HepG2 (cell line): ENCODE measurements at regions not wholly inside any gene's neighbourhood (a gene's known extent, or its start where the extent isn't known, plus 50 kb on each side); places are given as distances from the start of the nearest gene placed in this dataset.

Experiments
- CC2D1A ChIP-seq: sonication (generic); formaldehyde crosslinking; IDR thresholded peaks from 2 replicates; pipeline ENCODE4 v1.8.1; 2023; ENCODE audit warnings: mild to moderate bottlenecking, missing genetic modification reagents
- HIVEP1 ChIP-seq: sonication (generic); formaldehyde crosslinking; IDR thresholded peaks from 2 replicates; pipeline ENCODE4 v1.4.0; 2020; ENCODE audit warnings: mild to moderate bottlenecking, missing genetic modification reagents
- JUN ChIP-seq: sonication (generic); formaldehyde crosslinking; IDR thresholded peaks from 2 replicates; pipeline ENCODE4 v1.4.0; 2020; ENCODE audit warnings: mild to moderate bottlenecking, missing genetic modification reagents
- MTF1 ChIP-seq: sonication (generic); formaldehyde crosslinking; IDR thresholded peaks from 2 replicates; pipeline ENCODE4 v1.5.0; 2020; ENCODE audit warnings: missing genetic modification reagents
- NFYB ChIP-seq: sonication (generic); formaldehyde crosslinking; IDR thresholded peaks from 2 replicates; pipeline ENCODE4 v1.4.0; 2020; ENCODE audit warnings: missing genetic modification reagents
- TCF7 ChIP-seq: sonication (generic); IDR thresholded peaks from 2 replicates; pipeline ENCODE4 v1.6.1; 2016; ENCODE audit warnings: antibody characterized with exemption, low read depth
- TCF7L2 ChIP-seq: IDR thresholded peaks from 2 replicates; pipeline ENCODE4 v1.6.1; 2011; ENCODE audit warnings: mild to moderate bottlenecking, low read depth, low read length, moderate library complexity
- TRIM24 ChIP-seq: sonication (generic); formaldehyde crosslinking; IDR thresholded peaks from 2 replicates; pipeline ENCODE4 v1.8.0; 2022; ENCODE audit warnings: mild to moderate bottlenecking, missing genetic modification reagents
- TF ChIP-seq, protein P1 (sequence below): sonication (generic); formaldehyde crosslinking; IDR thresholded peaks from 2 replicates; pipeline ENCODE4 v1.5.0; 2020; ENCODE audit warnings: mild to moderate bottlenecking, missing genetic modification reagents, moderate library complexity
- TF ChIP-seq, protein P2 (sequence below): sonication (generic); formaldehyde crosslinking; IDR thresholded peaks from 2 replicates; pipeline ENCODE4 v1.5.0; 2020; ENCODE audit warnings: missing genetic modification reagents
- TF ChIP-seq, protein P3 (sequence below): IDR thresholded peaks from 2 replicates; pipeline ENCODE4 v1.6.1; 2012; ENCODE audit warnings: inconsistent platforms
- TF ChIP-seq, protein P4 (sequence below): IDR thresholded peaks from 2 replicates; pipeline ENCODE4 v1.6.1; 2018; ENCODE audit warnings: missing genetic modification reagents
- TF ChIP-seq, protein P5 (sequence below): sonication (generic); formaldehyde crosslinking; IDR thresholded peaks from 2 replicates; pipeline ENCODE4 v1.8.0; 2022; ENCODE audit warnings: low read depth, missing genetic modification reagents

DNA sequence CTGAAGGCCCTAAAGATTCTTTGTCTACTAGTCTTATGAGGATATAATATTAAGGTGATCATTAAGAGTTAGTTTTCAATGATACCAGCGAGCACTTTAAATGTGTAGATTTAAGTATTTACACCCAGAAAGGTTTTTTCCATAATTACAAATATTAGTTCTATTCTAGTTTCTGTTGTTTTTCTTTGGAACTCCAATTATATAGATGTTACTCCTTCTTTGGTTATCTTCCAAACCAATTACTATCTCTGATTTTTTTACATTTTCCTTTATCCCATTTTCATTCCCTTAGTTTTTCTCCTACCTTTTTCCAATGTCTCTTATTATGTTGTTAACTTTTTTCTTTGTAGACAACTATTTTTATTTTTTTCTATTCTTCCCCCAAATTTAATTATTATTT, 355.1 kb downstream of the KCNN2 start:
- no peak for TF ChIP-seq TCF7L2
- TF ChIP-seq, protein P1, sequence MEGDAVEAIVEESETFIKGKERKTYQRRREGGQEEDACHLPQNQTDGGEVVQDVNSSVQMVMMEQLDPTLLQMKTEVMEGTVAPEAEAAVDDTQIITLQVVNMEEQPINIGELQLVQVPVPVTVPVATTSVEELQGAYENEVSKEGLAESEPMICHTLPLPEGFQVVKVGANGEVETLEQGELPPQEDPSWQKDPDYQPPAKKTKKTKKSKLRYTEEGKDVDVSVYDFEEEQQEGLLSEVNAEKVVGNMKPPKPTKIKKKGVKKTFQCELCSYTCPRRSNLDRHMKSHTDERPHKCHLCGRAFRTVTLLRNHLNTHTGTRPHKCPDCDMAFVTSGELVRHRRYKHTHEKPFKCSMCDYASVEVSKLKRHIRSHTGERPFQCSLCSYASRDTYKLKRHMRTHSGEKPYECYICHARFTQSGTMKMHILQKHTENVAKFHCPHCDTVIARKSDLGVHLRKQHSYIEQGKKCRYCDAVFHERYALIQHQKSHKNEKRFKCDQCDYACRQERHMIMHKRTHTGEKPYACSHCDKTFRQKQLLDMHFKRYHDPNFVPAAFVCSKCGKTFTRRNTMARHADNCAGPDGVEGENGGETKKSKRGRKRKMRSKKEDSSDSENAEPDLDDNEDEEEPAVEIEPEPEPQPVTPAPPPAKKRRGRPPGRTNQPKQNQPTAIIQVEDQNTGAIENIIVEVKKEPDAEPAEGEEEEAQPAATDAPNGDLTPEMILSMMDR (CRISPR knock-in tag): no peak
- TF ChIP-seq, protein P2, sequence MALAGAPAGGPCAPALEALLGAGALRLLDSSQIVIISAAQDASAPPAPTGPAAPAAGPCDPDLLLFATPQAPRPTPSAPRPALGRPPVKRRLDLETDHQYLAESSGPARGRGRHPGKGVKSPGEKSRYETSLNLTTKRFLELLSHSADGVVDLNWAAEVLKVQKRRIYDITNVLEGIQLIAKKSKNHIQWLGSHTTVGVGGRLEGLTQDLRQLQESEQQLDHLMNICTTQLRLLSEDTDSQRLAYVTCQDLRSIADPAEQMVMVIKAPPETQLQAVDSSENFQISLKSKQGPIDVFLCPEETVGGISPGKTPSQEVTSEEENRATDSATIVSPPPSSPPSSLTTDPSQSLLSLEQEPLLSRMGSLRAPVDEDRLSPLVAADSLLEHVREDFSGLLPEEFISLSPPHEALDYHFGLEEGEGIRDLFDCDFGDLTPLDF (CRISPR knock-in tag): no peak
- no peak for TF ChIP-seq JUN (CRISPR knock-in tag)
- TF ChIP-seq NFYB: no peak
- TF ChIP-seq, protein P3, sequence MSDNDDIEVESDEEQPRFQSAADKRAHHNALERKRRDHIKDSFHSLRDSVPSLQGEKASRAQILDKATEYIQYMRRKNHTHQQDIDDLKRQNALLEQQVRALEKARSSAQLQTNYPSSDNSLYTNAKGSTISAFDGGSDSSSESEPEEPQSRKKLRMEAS: no peak
- no peak for TF ChIP-seq CC2D1A (CRISPR knock-in tag)
- TF ChIP-seq TRIM24 (CRISPR knock-in tag): no peak
- TF ChIP-seq, protein P4, sequence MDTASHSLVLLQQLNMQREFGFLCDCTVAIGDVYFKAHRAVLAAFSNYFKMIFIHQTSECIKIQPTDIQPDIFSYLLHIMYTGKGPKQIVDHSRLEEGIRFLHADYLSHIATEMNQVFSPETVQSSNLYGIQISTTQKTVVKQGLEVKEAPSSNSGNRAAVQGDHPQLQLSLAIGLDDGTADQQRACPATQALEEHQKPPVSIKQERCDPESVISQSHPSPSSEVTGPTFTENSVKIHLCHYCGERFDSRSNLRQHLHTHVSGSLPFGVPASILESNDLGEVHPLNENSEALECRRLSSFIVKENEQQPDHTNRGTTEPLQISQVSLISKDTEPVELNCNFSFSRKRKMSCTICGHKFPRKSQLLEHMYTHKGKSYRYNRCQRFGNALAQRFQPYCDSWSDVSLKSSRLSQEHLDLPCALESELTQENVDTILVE: no peak
- TF ChIP-seq MTF1 (CRISPR knock-in tag): no peak
- TF ChIP-seq TCF7: no peak
- TF ChIP-seq, protein P5, sequence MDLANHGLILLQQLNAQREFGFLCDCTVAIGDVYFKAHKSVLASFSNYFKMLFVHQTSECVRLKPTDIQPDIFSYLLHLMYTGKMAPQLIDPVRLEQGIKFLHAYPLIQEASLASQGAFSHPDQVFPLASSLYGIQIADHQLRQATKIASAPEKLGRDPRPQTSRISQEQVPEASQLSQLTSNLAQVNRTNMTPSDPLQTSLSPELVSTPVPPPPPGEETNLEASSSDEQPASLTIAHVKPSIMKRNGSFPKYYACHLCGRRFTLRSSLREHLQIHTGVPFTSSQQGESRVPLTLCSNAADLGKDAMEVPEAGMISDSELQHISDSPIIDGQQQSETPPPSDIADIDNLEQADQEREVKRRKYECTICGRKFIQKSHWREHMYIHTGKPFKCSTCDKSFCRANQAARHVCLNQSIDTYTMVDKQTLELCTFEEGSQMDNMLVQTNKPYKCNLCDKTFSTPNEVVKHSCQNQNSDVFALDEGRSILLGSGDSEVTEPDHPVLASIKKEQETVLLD (CRISPR knock-in tag): no peak
- TF ChIP-seq HIVEP1 (CRISPR knock-in tag): no peak
